ENCODE measurements at regions not wholly inside any gene's neighbourhood (a gene's known extent, or its start where the extent isn't known, plus 50 kb on each side); places are given as distances from the start of the nearest gene placed in this dataset.
"Not testable (repeated sequence)": the region's sequence is repeated elsewhere in the genome, so short reads cannot be mapped to it uniquely, and the experiment has no call there.

- H3K4me1 Mint-ChIP-seq; H3K4me3 Mint-ChIP-seq; H3K27me3 Mint-ChIP-seq (ENCODE audit: low read depth); H3K36me3 Mint-ChIP-seq; DNase-seq (ENCODE audit: low spot score in 2 of 2, unreplicated experiment in 2 of 2); H3K27ac Mint-ChIP-seq: not testable (repeated sequence)
- H3K9me3 Mint-ChIP-seq: peaks cover 39% of the 10 kb centered on the region
These were observed 52.2 kb upstream of the PAPSS1 start for GRCh38 chr4:107772269-107772668.

- Mint-ChIP-seq H3K4me3 (no peak overlapping the region), H3K27me3 (ENCODE audit: low read depth) (no peaks in the 10 kb centered on the region), H3K4me1 (no peaks in the 10 kb centered on the region), H3K36me3 (no peaks in the 10 kb centered on the region), H3K9me3 (peaks cover 52% of the 10 kb centered on the region), H3K27ac (no peak overlapping the region)
- no peak for DNase-seq (ENCODE audit: low spot score in 2 of 2, unreplicated experiment in 2 of 2)
- no peak for TF ChIP-seq CTCF (IDR thresholded peaks at IDR 0.05; ENCODE audit: unreplicated experiment)
These were observed 50.1 kb upstream of the SGMS2 start for GRCh38 chr4:107774681-107775080.

All from mesothelial cell of epicardium (in vitro differentiated cells).